Osteoblast (primary cell): ENCODE measurements at regions not wholly inside any gene's neighbourhood (a gene's known extent, or its start where the extent isn't known, plus 50 kb on each side); places are given as distances from the start of the nearest gene placed in this dataset.

Source experiments
- DNase-seq: peaks from one replicate; pipeline ENCODE4 v3.0.0; 2011; ENCODE audit warnings: low spot score, mixed read lengths; ENCODE audit not compliant: insufficient read length; ENCODE audit errors: missing footprints
- H2AFZ ChIP-seq: 2 replicates; pipeline ENCODE4 v1.6.0; 2011; ENCODE audit warnings: mild to moderate bottlenecking, low read length
- H3K27ac ChIP-seq: 2 replicates; pipeline ENCODE4 v1.5.1; 2011; ENCODE audit warnings: mild to moderate bottlenecking, low read depth, low read length, moderate library complexity
- H3K27me3 ChIP-seq: 2 replicates; pipeline ENCODE4 v1.6.0; 2012; ENCODE audit warnings: mild to moderate bottlenecking, control low read depth, inconsistent platforms, low read length, moderate library complexity; ENCODE audit not compliant: insufficient read depth
- H3K36me3 ChIP-seq: 2 replicates; pipeline ENCODE4 v1.5.1; 2011; ENCODE audit warnings: mild to moderate bottlenecking, low read length, control low read depth, moderate library complexity; ENCODE audit not compliant: insufficient read depth
- H3K4me1 ChIP-seq: 2 replicates; pipeline ENCODE4 v1.5.1; 2011; ENCODE audit warnings: mild to moderate bottlenecking, low read length, control low read depth, moderate library complexity; ENCODE audit not compliant: insufficient read depth
- H3K4me2 ChIP-seq: 2 replicates; pipeline ENCODE4 v1.6.0; 2011; ENCODE audit warnings: mild to moderate bottlenecking, low read length; ENCODE audit not compliant: insufficient read depth
- H3K4me3 ChIP-seq: fragments of 200-600 bp; sonication (generic); 3 replicates; pipeline ENCODE4 v1.5.1; 2012; ENCODE audit warnings: mild to moderate bottlenecking, low read length, inconsistent platforms; ENCODE audit not compliant: insufficient read depth
- H3K79me2 ChIP-seq: 2 replicates; pipeline ENCODE4 v1.6.0; 2012; ENCODE audit warnings: mild to moderate bottlenecking, low read length, control low read depth, inconsistent platforms; ENCODE audit not compliant: insufficient read depth
- H3K9me3 ChIP-seq: 2 replicates; pipeline ENCODE4 v1.5.1; 2011; ENCODE audit warnings: low read depth, low read length, control low read depth
- H4K20me1 ChIP-seq: 2 replicates; pipeline ENCODE4 v1.6.0; 2012; ENCODE audit warnings: mild to moderate bottlenecking, low read length, control low read depth; ENCODE audit not compliant: insufficient read depth
- TF ChIP-seq, protein P1 (sequence below): IDR thresholded peaks from 2 replicates; pipeline ENCODE4 v1.5.1; 2011; ENCODE audit warnings: mild to moderate bottlenecking, low read depth, low read length, moderate library complexity; ENCODE audit errors: extremely low read depth

DNA sequence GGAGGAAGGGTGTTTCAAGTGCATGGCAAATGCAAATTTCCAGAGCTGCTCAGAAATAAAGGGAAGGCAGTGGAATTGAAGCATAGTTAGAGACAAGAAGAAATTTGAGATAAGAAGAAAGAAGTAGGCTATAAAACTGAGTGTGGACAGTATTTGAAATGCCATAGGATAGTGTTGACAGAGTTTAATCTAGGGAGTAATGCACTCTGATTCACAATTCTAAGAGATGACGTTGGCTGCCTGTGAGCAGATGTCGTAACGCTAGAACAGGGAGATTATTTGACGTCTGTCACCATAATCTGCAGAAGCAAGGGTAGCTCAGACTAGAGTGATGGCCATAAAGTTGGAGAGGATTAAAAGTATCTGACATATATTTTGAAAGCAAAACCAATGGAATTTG lies 389.9 kb upstream of the KIRREL3 start:
- Histone ChIP-seq H3K36me3 (no peaks in the 10 kb centered on the region), H2AFZ (no peak overlapping the region), H4K20me1 (no peaks in the 10 kb centered on the region), H3K9me3 (no peaks in the 10 kb centered on the region), H3K79me2 (no peaks in the 10 kb centered on the region), H3K4me2 (no peak overlapping the region), H3K27me3 (no peaks in the 10 kb centered on the region), H3K4me3 (no peak overlapping the region), H3K4me1 (no peaks in the 10 kb centered on the region), H3K27ac (no peak overlapping the region)
- TF ChIP-seq, protein P1, sequence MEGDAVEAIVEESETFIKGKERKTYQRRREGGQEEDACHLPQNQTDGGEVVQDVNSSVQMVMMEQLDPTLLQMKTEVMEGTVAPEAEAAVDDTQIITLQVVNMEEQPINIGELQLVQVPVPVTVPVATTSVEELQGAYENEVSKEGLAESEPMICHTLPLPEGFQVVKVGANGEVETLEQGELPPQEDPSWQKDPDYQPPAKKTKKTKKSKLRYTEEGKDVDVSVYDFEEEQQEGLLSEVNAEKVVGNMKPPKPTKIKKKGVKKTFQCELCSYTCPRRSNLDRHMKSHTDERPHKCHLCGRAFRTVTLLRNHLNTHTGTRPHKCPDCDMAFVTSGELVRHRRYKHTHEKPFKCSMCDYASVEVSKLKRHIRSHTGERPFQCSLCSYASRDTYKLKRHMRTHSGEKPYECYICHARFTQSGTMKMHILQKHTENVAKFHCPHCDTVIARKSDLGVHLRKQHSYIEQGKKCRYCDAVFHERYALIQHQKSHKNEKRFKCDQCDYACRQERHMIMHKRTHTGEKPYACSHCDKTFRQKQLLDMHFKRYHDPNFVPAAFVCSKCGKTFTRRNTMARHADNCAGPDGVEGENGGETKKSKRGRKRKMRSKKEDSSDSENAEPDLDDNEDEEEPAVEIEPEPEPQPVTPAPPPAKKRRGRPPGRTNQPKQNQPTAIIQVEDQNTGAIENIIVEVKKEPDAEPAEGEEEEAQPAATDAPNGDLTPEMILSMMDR: no peak
- no peak for DNase-seq

DNA sequence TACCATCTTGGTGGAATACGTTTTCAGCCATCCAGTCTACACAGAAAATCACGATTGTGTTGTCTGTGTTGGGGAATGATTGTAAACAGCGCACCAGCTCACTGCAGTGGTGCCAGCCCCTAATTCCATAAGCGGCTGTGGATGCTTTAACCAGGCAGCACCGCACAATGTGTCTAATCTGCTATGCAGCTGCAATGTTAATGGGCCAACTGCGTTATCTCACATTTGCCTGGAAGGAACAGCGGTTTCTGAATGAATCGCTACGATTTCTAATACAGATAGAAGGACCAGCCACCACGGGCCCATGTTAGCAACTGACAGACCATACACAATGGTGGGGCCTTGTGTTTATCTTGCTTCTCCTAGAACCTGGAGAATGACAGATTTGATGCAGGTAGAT lies 384.5 kb upstream of the KIRREL3 start:
- no peak for DNase-seq

DNA sequence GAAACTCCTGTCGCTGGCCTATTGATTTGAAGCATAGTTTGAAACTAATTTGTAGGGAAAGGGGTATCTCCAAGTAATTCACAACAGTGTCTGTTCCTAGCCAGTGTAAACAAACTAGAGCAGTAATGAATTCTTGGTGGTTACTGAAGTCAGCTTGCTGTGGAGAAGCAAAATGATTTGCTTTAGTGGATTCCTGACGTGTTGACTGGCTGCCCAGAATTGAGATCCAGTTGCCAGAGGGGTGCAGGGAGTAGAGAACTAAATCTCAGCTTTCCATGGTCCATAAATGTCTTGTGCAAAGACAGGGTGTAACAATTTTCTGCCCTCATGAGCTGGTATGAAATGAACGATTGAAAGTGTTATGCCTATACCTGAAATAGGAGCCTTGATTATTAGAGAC lies 382.5 kb upstream of the KIRREL3 start:
- H4K20me1 ChIP-seq: no peaks in the 10 kb centered on the region
- no peak overlapping the region for H2AFZ ChIP-seq
- H3K27me3 ChIP-seq: no peaks in the 10 kb centered on the region
- no peaks in the 10 kb centered on the region for H3K9me3 ChIP-seq
- H3K36me3 ChIP-seq: no peaks in the 10 kb centered on the region
- H3K79me2 ChIP-seq: no peaks in the 10 kb centered on the region
- TF ChIP-seq, protein P1: no peak
- H3K4me3 ChIP-seq: no peak overlapping the region
- no peak overlapping the region for H3K4me2 ChIP-seq
- no peak for DNase-seq
- no peak overlapping the region for H3K27ac ChIP-seq
- H3K4me1 ChIP-seq: no peaks in the 10 kb centered on the region

More for the DNA sequence above, 384.5 kb upstream of the KIRREL3 start:
- H2AFZ ChIP-seq: no peak overlapping the region
- no peaks in the 10 kb centered on the region for H3K4me1 ChIP-seq
- no peak overlapping the region for H3K4me3 ChIP-seq
- no peaks in the 10 kb centered on the region for H4K20me1 ChIP-seq
- no peak overlapping the region for H3K27ac ChIP-seq
- TF ChIP-seq, protein P1: no peak
- H3K4me2 ChIP-seq: no peak overlapping the region
- no peaks in the 10 kb centered on the region for H3K79me2 ChIP-seq
- no peaks in the 10 kb centered on the region for H3K27me3 ChIP-seq
- H3K36me3 ChIP-seq: no peaks in the 10 kb centered on the region
- H3K9me3 ChIP-seq: no peaks in the 10 kb centered on the region

DNA sequence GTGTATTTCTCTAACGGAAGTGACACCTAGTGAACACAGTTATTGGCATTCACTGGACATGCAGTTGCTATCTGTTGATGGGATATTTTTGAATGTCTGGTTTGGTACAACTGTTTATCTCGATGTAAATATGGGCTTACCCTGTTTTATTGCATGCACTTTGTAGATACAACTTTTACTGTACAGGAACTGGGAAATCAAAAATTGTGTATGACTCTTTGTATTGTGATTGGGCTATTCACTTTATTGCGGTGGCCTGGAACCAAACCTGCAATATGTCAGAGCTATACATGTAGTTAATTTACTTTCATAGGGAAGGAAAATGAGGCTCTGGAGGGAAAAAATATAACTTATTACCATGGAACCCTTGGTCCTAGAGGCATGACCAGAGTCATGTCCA lies 380.7 kb upstream of the KIRREL3 start:
- no peaks in the 10 kb centered on the region for H3K36me3 ChIP-seq
- no peak for DNase-seq
- no peaks in the 10 kb centered on the region for H4K20me1 ChIP-seq
- H2AFZ ChIP-seq: no peak overlapping the region
- TF ChIP-seq, protein P1: no peak
- no peak overlapping the region for H3K27ac ChIP-seq
- H3K4me1 ChIP-seq: no peaks in the 10 kb centered on the region
- H3K4me2 ChIP-seq: no peak overlapping the region
- H3K9me3 ChIP-seq: no peaks in the 10 kb centered on the region
- H3K27me3 ChIP-seq: no peaks in the 10 kb centered on the region
- H3K79me2 ChIP-seq: no peaks in the 10 kb centered on the region
- no peak overlapping the region for H3K4me3 ChIP-seq
